ENCODE measurements at regions not wholly inside any gene's neighbourhood (a gene's known extent, or its start where the extent isn't known, plus 50 kb on each side); places are given as distances from the start of the nearest gene placed in this dataset.

GRCh38 chr6:16948396-16948795, 153.5 kb upstream of the STMND1 start (continued):
- TF ChIP-seq GATA2 (CRISPR knock-in tag; IDR thresholded peaks at IDR 0.05): no peak
- TF ChIP-seq RAD51 (IDR thresholded peaks at IDR 0.05; ENCODE audit: borderline replicate concordance, low read depth): no peak
- TF ChIP-seq NRF1 (conservative IDR thresholded peaks at IDR 0.05 in 1 of 2, IDR thresholded peaks at IDR 0.05 in 1 of 2): no peak
- TF ChIP-seq ZKSCAN8 (CRISPR knock-in tag; IDR thresholded peaks at IDR 0.05): no peak
- TF ChIP-seq NFIC (IDR thresholded peaks at IDR 0.05): no peak

- H3K4me3 ChIP-seq: no peak overlapping the region
- H3K9me1 ChIP-seq (ENCODE audit: control insufficient read depth, insufficient read depth, low read length): no peaks in the 10 kb centered on the region
- H3K9ac ChIP-seq (ENCODE audit: insufficient read depth in 1 of 2, low read depth in 2 of 2, low read length in 2 of 2): no peak overlapping the region
- in situ Hi-C loops (cut with MboI) (no loop called here), intact Hi-C loops (cut with micrococcal nuclease) (no loop called here)
- no peak for FAIRE-seq
- H3K27me3 ChIP-seq (ENCODE audit: control insufficient read depth in 2 of 2, insufficient read depth in 2 of 2, low read length in 2 of 2): peaks cover 2 to 5% of the 10 kb centered on the region in 2 experiments; a peak in 3 of 5 replicates
- ATAC-seq: peak; percentile 92
- no peaks in the 10 kb centered on the region for H3K79me2 ChIP-seq (ENCODE audit: control insufficient read depth, insufficient read depth, low read length)
- ChIA-PET POLR2A (interaction anchor here (1.0 to 1.4 kb wide), 4 partner anchors 8 to 25 kb away, joined by 3 to 5 read pairs (median 4); no protein-coding TSS in a partner anchor), CTCF (ENCODE audit: low intra/inter-chr PET ratio) (no interaction called here)
- H3K4me1 ChIP-seq (replicated peaks in 1 of 2; ENCODE audit: control insufficient read depth in 2 of 2, insufficient read depth in 2 of 2, low read length in 2 of 2): no peaks in the 10 kb centered on the region; a peak in 2 of 5 replicates
- BruUV-seq (replicated peaks): no TSS peak
- no peaks in the 10 kb centered on the region for H4K20me1 ChIP-seq (replicated peaks; ENCODE audit: control insufficient read depth, insufficient read depth, low read length)
- H3K27ac ChIP-seq (ENCODE audit: extremely low read depth, low read depth, low read length): no peak overlapping the region
- H3K4me2 ChIP-seq (ENCODE audit: insufficient read depth, low read length): no peak overlapping the region
- H3K36me3 ChIP-seq (ENCODE audit: control insufficient read depth, insufficient read depth, low read length): no peaks in the 10 kb centered on the region
- H3K9me3 ChIP-seq (replicated peaks; ENCODE audit: control insufficient read depth, insufficient read depth, low read depth, low read length): no peaks in the 10 kb centered on the region
- no peak overlapping the region for H2AFZ ChIP-seq (ENCODE audit: low read depth, low read length)
- 0% methylated on average over 4 of the region's 4 CpGs for WGBS (ENCODE audit: insufficient coverage, low coverage, missing lambda C conversion rate)
- DNase-seq (ENCODE audit: extremely low read depth in 1 of 4, low spot score in 3 of 4): peak in 2 of 4 experiments; percentile 30 to 35
- TF ChIP-seq ZNF311 (CRISPR knock-in tag; IDR thresholded peaks at IDR 0.05): no peak
- TF ChIP-seq ZBTB34 (CRISPR knock-in tag; IDR thresholded peaks at IDR 0.05): no peak
- peak in 1 of 2 experiments; percentile 94; a peak in 2 of 4 replicates for TF ChIP-seq RCOR1 (IDR thresholded peaks at IDR 0.05; ENCODE audit: borderline replicate concordance in 1 of 2, low read depth in 2 of 2, low read length in 2 of 2)
- peak; percentile 68; the same call in 1 of the 2 replicates for TF ChIP-seq MAFF (IDR thresholded peaks at IDR 0.05; ENCODE audit: low read length)
- TF ChIP-seq CBFB (CRISPR knock-in tag; IDR thresholded peaks at IDR 0.05): no peak
- no peak for TF ChIP-seq ZBTB8A (IDR thresholded peaks at IDR 0.05; ENCODE audit: partially characterized antibody)
- no peak for TF ChIP-seq RHOXF2B (CRISPR knock-in tag; conservative IDR thresholded peaks at IDR 0.05)
- TF ChIP-seq ZNF232 (CRISPR knock-in tag; IDR thresholded peaks at IDR 0.05): no peak
- TF ChIP-seq SRSF3 (IDR thresholded peaks at IDR 0.05; ENCODE audit: insufficient read depth, low read length): no peak
- TF ChIP-seq E4F1 (CRISPR knock-in tag; IDR thresholded peaks at IDR 0.05; ENCODE audit: borderline replicate concordance): no peak
- peak; percentile 87 for TF ChIP-seq C11orf30 (IDR thresholded peaks at IDR 0.05; ENCODE audit: low read depth)
- TF ChIP-seq HMBOX1 (IDR thresholded peaks at IDR 0.05): peak; percentile 73
- TF ChIP-seq PTTG1 (tag; IDR thresholded peaks at IDR 0.05; ENCODE audit: low read depth): no peak
Observed at GRCh38 chr6:16947375-16948015, 154.4 kb upstream of the STMND1 start.

Data from K562 (cell line).